H1 (cell line): ENCODE measurements at regions not wholly inside any gene's neighbourhood (a gene's known extent, or its start where the extent isn't known, plus 50 kb on each side); places are given as distances from the start of the nearest gene placed in this dataset.

Experiments used
- CTCF ChIA-PET: fragments of 300-600 bp; sonication (Branson Sonifier 250); formaldehyde crosslinking; loops from one replicate; lab custom pipeline; 2021; ENCODE audit not compliant: partially characterized antibody; lab: Charles Lee
- POLR2A ChIA-PET: fragments of 300-600 bp; sonication (Branson Sonifier 250); formaldehyde crosslinking; loops from one replicate; lab custom pipeline; 2021; ENCODE audit warnings: inconsistent platforms; ENCODE audit not compliant: partially characterized antibody; lab: Charles Lee
- DNase-seq, 2 experiments: peaks; one replicate each; pipeline versions ENCODE4 v3.0.0 to v3.0.0-alpha.2; 2010 to 2022; ENCODE audit warnings: low spot score in 2 of 2, low read depth in 1 of 2, mixed read lengths in 1 of 2
- FAIRE-seq: peaks from 2 replicates; lab custom pipeline; 2011; peaks lifted over from hg19 to GRCh38; lab: Jason Lieb, UNC
- H2AFZ ChIP-seq: 2 replicates; pipeline ENCODE4 v1.8.1; 2012; ENCODE audit warnings: low read length, inconsistent platforms
- H2AK5ac ChIP-seq: 2 replicates; pipeline ENCODE4 v1.6.1; 2013; ENCODE audit warnings: low read depth, low read length
- H2BK120ac ChIP-seq: replicated peaks from 2 replicates; pipeline ENCODE3; 2013; ENCODE audit warnings: low read depth, low read length, inconsistent platforms
- H2BK12ac ChIP-seq: 2 replicates; pipeline ENCODE4 v1.6.1; 2013; ENCODE audit warnings: low read depth, low read length
- H2BK15ac ChIP-seq: 2 replicates; pipeline ENCODE4 v1.6.1; 2013; ENCODE audit warnings: low read length
- H2BK20ac ChIP-seq: 2 replicates; pipeline ENCODE4 v1.6.1; 2013; ENCODE audit warnings: low read length
- H2BK5ac ChIP-seq: 2 replicates; pipeline ENCODE4 v1.6.1; 2013; ENCODE audit warnings: low read depth, low read length
- H3K14ac ChIP-seq: 2 replicates; pipeline ENCODE4 v1.6.1; 2013; ENCODE audit warnings: inconsistent platforms; ENCODE audit not compliant: insufficient read length
- H3K18ac ChIP-seq: 2 replicates; pipeline ENCODE4 v1.6.1; 2013; ENCODE audit warnings: low read length; ENCODE audit errors: extremely low read depth
- H3K23ac ChIP-seq: 2 replicates; pipeline ENCODE4 v1.6.1; 2013; ENCODE audit warnings: inconsistent platforms; ENCODE audit not compliant: insufficient read length
- H3K23me2 ChIP-seq: 2 replicates; pipeline ENCODE4 v1.6.1; 2013; ENCODE audit warnings: low read depth, low read length
- H3K27ac ChIP-seq: 2 replicates; pipeline ENCODE4 v1.6.1; 2011; ENCODE audit warnings: low read depth, low read length, inconsistent platforms
- H3K27me3 ChIP-seq, 4 experiments: replicated peaks in 1 of 4; 1 replicate in 1 of 4; 2 replicates in 3 of 4; pipeline versions ENCODE4 v1.6.1 to v1.8.1; 2011 to 2013; ENCODE audit warnings: low read length in 3 of 4, mild to moderate bottlenecking in 3 of 4, inconsistent platforms in 2 of 4, mixed read lengths in 2 of 4, moderate library complexity in 1 of 4; ENCODE audit not compliant: control insufficient read depth in 3 of 4, insufficient read depth in 3 of 4; ENCODE audit errors: extremely low read depth in 1 of 4
- H3K36me3 ChIP-seq, 4 experiments: 2 replicates each; pipeline versions ENCODE4 v1.6.1 to v1.8.1; 2011 to 2013; ENCODE audit warnings: mild to moderate bottlenecking in 4 of 4, low read length in 3 of 4, moderate library complexity in 2 of 4, control low read depth in 1 of 4, inconsistent platforms in 1 of 4; ENCODE audit not compliant: insufficient read depth in 4 of 4, control insufficient read depth in 2 of 4
- H3K4ac ChIP-seq: replicated peaks from 2 replicates; pipeline ENCODE3; 2013; ENCODE audit warnings: low read length, low read depth, mixed read lengths, inconsistent platforms; ENCODE audit not compliant: insufficient read length
- H3K4me1 ChIP-seq, 4 experiments: replicated peaks in 1 of 4; 1 replicate in 1 of 4; 2 replicates in 3 of 4; pipeline versions ENCODE4 v1.6.1 to v1.8.1; 2011 to 2013; ENCODE audit warnings: low read length in 3 of 4, inconsistent platforms in 2 of 4, mixed read lengths in 1 of 4; ENCODE audit not compliant: insufficient read depth in 4 of 4, control insufficient read depth in 3 of 4
- H3K4me2 ChIP-seq, 2 experiments: 2 replicates each; pipeline versions ENCODE4 v1.6.1 to v1.8.1; 2011 to 2013; ENCODE audit warnings: low read depth in 2 of 2, low read length in 2 of 2, control low read depth in 1 of 2, inconsistent platforms in 1 of 2, mild to moderate bottlenecking in 1 of 2; ENCODE audit not compliant: insufficient read depth in 1 of 2
- H3K4me3 ChIP-seq, 4 experiments: fragments of 200-600, 300-600 bp in 1 of 4; sonication (generic), shearing (Covaris generic), sonication (Bioruptor Twin) in 1 of 4; 2 replicates each; pipeline versions ENCODE4 v1.5.1 to v1.8.1; 2011 to 2016; ENCODE audit warnings: low read length in 4 of 4, low read depth in 3 of 4, control low read depth in 2 of 4, inconsistent platforms in 2 of 4, mild to moderate bottlenecking in 2 of 4, mixed read lengths in 1 of 4, moderate library complexity in 1 of 4; ENCODE audit not compliant: insufficient read depth in 2 of 4; ENCODE audit errors: extremely low read depth in 1 of 4
- H3K56ac ChIP-seq: replicated peaks from 2 replicates; pipeline ENCODE3; 2013; ENCODE audit warnings: low read depth, mild to moderate bottlenecking, mixed read lengths, low read length, inconsistent platforms; ENCODE audit not compliant: insufficient read length
- H3K79me1 ChIP-seq: 2 replicates; pipeline ENCODE4 v1.6.1; 2013; ENCODE audit warnings: low read depth, low read length, control low read depth
- H3K79me2 ChIP-seq, 2 experiments: 2 replicates each; pipeline versions ENCODE4 v1.6.1 to v1.8.1; 2012 to 2013; ENCODE audit warnings: low read length in 2 of 2, mild to moderate bottlenecking in 2 of 2, inconsistent platforms in 1 of 2; ENCODE audit not compliant: insufficient read depth in 2 of 2, control insufficient read depth in 1 of 2
- H3K9ac ChIP-seq, 4 experiments: replicated peaks in 1 of 4; 1 replicate in 1 of 4; 2 replicates in 3 of 4; pipeline versions ENCODE4 v1.6.1 to v1.8.1; 2011 to 2013; ENCODE audit warnings: low read depth in 3 of 4, low read length in 3 of 4, control low read depth in 2 of 4, mild to moderate bottlenecking in 2 of 4, moderate library complexity in 2 of 4, inconsistent platforms in 1 of 4; ENCODE audit errors: extremely low read depth in 1 of 4
- H3K9me3 ChIP-seq, 2 experiments: 2 replicates each; pipeline versions ENCODE4 v1.6.1 to v1.8.1; 2012 to 2013; ENCODE audit warnings: mild to moderate bottlenecking in 2 of 2, moderate library complexity in 2 of 2, control low read depth in 1 of 2, inconsistent platforms in 1 of 2, low read depth in 1 of 2, low read length in 1 of 2, mixed read lengths in 1 of 2; ENCODE audit not compliant: insufficient read depth in 2 of 2
- H4K20me1 ChIP-seq, 2 experiments: replicated peaks in 1 of 2; 2 replicates each; pipeline versions ENCODE3 to v1.8.1; 2011 to 2013; ENCODE audit warnings: inconsistent platforms in 2 of 2, low read length in 2 of 2, mild to moderate bottlenecking in 1 of 2; ENCODE audit not compliant: insufficient read depth in 2 of 2, control insufficient read depth in 1 of 2
- H4K5ac ChIP-seq: 2 replicates; pipeline ENCODE4 v1.6.1; 2013; ENCODE audit warnings: low read length, low read depth, mixed read lengths, inconsistent platforms; ENCODE audit not compliant: insufficient read length
- H4K8ac ChIP-seq: 2 replicates; pipeline ENCODE4 v1.8.0; 2013; ENCODE audit warnings: mild to moderate bottlenecking, moderate library complexity, low read length, inconsistent platforms; ENCODE audit not compliant: insufficient read depth; ENCODE audit errors: extremely low read depth
- H4K91ac ChIP-seq: replicated peaks from 2 replicates; pipeline ENCODE3; 2013; ENCODE audit warnings: low read length, mixed read lengths, inconsistent platforms; ENCODE audit not compliant: insufficient read length
- CHD2 ChIP-seq: IDR thresholded peaks from 2 replicates; pipeline ENCODE4 v1.6.1; 2012; ENCODE audit warnings: low read length, improper control_type of control experiment
- GABPA ChIP-seq: IDR thresholded peaks from 2 replicates; pipeline ENCODE4 v1.6.1; 2011; ENCODE audit warnings: mild to moderate bottlenecking, low read length, moderate library complexity, borderline replicate concordance; ENCODE audit not compliant: insufficient read depth
- RAD21 ChIP-seq, 2 experiments: IDR thresholded peaks in 1 of 2; conservative IDR thresholded peaks in 1 of 2; 2 replicates each; pipeline ENCODE4 v1.6.1; 2011; ENCODE audit warnings: low read depth in 2 of 2, low read length in 2 of 2, improper control_type of control experiment in 1 of 2, inconsistent platforms in 1 of 2, mild to moderate bottlenecking in 1 of 2, moderate library complexity in 1 of 2
- RBBP5 ChIP-seq: IDR thresholded peaks from 2 replicates; pipeline ENCODE4 v1.7.1; 2012; ENCODE audit warnings: low read depth, mild to moderate bottlenecking, inconsistent platforms, low read length, moderate library complexity, borderline replicate concordance
- WGBS, 2 experiments: shearing (Covaris generic) in 1 of 2; methylation state at CpG; one replicate each; pipeline versions ENCODE4 v1.1.6 to v1.1.7; 2013 to 2015; ENCODE audit warnings: low lambda C conversion rate in 2 of 2, mixed read lengths in 2 of 2, inconsistent platforms in 1 of 2, low coverage in 1 of 2, missing lambda C conversion rate in 1 of 2; ENCODE audit not compliant: insufficient replicate concordance in 2 of 2, insufficient coverage in 1 of 2, insufficient read length in 1 of 2; ENCODE audit errors: extremely low coverage in 1 of 2, missing lambda C conversion rate in 1 of 2; 5-methylcytosine and 5-hydroxymethylcytosine counted together

DNA sequence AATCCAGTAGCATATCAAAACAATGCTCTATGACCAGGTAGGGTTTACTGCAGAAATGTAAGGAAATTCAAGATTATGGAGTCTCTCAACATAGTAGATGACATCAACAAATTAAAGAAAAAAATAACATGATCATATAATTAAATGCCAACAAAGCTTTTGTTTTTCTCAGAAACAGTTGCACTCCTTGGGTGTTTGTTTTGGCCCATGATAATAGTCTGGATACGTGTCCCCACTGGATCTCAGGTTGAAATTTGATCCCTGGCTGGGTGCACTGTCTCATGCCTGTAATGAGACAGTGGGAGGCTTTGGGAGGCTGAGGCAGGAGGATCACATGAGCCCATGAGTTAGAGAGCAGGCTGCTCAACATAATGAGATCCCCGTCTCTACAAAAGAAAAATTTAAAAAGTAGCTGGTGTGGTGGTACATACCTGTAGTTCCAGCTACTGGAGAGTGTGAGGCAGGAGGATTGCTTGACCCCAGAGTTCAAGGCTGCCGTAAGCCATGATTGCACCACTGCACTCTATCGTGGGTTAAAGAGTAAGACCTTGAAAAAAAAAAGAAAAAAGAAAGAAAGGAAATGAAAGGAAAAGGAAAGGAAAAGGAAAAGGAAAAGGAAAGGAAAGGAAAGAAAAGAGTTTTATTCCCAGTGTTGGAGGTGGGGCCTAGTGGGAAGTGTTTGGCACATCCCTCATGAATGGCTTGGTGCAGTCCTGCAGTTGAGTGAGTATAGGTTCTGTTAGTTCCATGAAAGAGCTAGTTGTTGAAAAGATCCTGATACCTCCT, 53.3 kb upstream of the FOXB1 start:
- H3K79me1 ChIP-seq, result no peaks in the 10 kb centered on the region
- H4K20me1 ChIP-seq, result no peaks in the 10 kb centered on the region
- H2BK5ac ChIP-seq, result no peak overlapping the region
- POLR2A ChIA-PET, result no interaction called here
- H3K23ac ChIP-seq, result no peak overlapping the region
- H2BK15ac ChIP-seq, result no peak overlapping the region
- no peak overlapping the region for H3K14ac ChIP-seq
- no peak for DNase-seq
- no peaks in the 10 kb centered on the region for H3K9me3 ChIP-seq
- TF ChIP-seq GABPA, result no peak
- TF ChIP-seq RBBP5, result no peak
- TF ChIP-seq RAD21 (IDR thresholded peaks at IDR 0.05 in 1 of 2, conservative IDR thresholded peaks at IDR 0.05 in 1 of 2; ENCODE audit: low read depth in 2 of 2, low read length in 2 of 2), result no peak
- TF ChIP-seq CHD2, result no peak
- TF ChIP-seq, all 59 proteins: peak for 0
- Histone ChIP-seq H3K9ac (no peak overlapping the region), H3K4me1 (peaks cover 0 to 6% (median 2%) of the 10 kb centered on the region in 4 experiments; a peak in 3 of 7 replicates), H2AFZ (no peak overlapping the region), H2BK20ac (no peak overlapping the region), H3K56ac (no peak overlapping the region), H3K18ac (no peak overlapping the region), H2BK12ac (no peak overlapping the region), H2AK5ac (no peak overlapping the region), H3K27me3 (no peaks in the 10 kb centered on the region), H4K91ac (no peak overlapping the region), H3K23me2 (no peaks in the 10 kb centered on the region), H3K27ac (no peak overlapping the region), H3K4ac (no peak overlapping the region), H2BK120ac (no peak overlapping the region), H3K79me2 (no peaks in the 10 kb centered on the region), H3K4me3 (no peak overlapping the region), H4K5ac (no peak overlapping the region), H4K8ac (no peak overlapping the region), H3K4me2 (no peak overlapping the region), H3K36me3 (no peaks in the 10 kb centered on the region)
- CTCF ChIA-PET, result interaction anchor here (0.5 to 2.2 kb wide), 5 partner anchors 11 to 376 kb away, joined by 3 to 9 read pairs (median 4); no protein-coding TSS in a partner anchor
- no peak for FAIRE-seq
- WGBS, 2 experiments, result 84% methylated on average over 4 of the region's 4 CpGs; no CpG with 5 or more reads in 1 of the 2 experiments
